NCI-H1694 treated with DMSO at 0.1 percent for 48 hours (cell line): ENCODE measurements at regions not wholly inside any gene's neighbourhood (a gene's known extent, or its start where the extent isn't known, plus 50 kb on each side); places are given as distances from the start of the nearest gene placed in this dataset.
"Not testable (repeated sequence)": the region's sequence is repeated elsewhere in the genome, so short reads cannot be mapped to it uniquely, and the experiment has no call there.

Experiments
- DNase-seq: peaks from one replicate; lab custom pipeline; 2025; lab: John Stamatoyannopoulos, UW

DNA sequence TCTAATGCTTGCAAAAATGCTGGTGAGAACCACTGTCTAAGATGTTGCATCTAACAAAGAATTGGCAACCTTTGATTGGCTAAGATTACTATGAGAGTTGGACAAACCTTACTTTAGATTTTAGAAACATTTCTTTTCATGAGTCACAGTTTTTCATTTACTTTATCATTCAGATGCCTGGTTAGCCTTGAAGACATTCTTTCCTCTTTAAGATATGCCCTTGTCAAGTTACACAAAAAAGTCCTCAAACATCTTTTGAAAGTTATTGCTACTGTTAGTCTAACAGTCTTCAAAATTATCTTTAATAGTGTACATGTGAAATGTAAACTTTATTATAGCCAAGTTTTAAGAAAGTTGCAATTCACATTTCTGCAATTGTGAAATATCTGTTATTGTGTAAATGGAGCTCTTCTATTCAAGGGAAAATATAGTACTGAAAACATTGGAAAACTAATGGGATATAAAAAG, 276.3 kb downstream of the RND3 start:
- no peak for DNase-seq

DNA sequence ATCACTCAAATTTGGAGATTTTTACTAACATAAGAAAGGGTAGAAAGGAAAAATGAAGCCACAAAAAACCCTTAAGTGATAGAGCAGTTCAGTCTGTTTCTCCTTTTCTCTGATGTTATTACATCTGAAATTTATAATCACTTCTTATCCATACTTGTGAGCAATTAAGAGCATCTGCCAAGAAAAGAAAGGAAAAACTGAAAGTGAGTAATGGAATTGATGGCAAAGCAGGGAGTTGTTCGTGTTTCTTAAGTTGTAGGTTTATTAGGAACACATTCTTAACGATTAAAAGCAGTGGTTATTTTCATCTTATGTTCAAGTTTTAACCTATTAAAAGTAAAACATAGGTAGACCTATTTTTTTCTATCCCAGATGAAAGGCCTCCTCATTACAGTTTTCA, 277.7 kb downstream of the RND3 start:
- DNase-seq = no peak

DNA sequence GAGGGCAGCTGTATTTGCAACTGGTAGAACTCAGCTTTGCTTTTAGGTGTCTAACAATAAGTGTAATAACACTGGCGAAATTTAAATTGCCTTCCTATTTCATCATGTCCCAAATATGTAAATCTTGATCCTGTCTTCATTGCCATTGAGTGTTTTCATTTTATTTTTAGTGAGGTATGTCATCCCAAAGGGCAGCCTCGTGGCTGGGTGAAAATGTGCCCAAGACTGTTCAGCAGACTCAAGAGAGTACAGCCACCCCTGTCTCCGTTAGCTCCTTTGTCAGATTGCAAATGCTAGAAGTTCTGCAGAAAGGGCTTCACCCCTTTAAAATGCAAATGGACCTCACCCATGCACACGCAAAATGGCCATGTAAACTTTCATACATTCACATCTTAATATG, 278.8 kb downstream of the RND3 start:
- DNase-seq = no peak

DNA sequence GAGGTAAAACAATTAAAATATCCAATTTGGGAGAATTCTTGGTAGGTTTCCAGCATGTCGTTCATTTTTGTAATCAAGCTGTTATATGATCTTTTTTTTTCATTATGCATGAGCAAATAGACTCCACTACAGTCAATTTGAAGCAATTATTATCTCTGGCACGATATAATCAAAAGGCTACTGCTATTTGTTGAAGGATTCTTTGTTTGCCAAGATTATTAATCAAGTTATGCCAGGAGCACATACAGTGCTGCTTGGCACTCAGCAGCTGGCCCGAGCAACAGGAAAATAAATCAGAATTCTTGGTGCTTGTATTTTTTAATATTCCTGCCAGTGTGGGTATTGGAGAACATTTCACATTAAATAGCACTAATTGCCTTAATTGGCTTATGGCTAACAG, 279.5 kb downstream of the RND3 start:
- DNase-seq = peak; percentile 68

DNA sequence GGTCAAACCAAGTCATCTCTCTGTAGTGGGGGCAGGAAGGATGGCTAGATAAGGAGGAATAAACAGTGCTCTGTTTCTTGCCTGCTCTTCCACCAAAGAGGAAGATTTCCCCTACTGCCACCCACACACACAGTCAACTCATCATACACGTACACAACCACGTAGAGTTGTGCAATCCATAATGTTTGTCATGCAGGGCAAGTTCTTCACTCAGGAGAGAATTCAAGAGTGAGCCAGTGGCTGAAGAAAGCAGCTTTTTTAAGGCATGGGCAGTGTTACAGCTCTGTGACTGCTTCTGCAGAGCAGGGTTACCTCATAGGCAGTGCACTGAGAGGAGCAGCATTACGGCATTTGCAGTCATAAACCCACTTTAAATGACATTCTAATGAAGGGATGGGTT, 283.0 kb downstream of the RND3 start:
- DNase-seq = no peak

DNA sequence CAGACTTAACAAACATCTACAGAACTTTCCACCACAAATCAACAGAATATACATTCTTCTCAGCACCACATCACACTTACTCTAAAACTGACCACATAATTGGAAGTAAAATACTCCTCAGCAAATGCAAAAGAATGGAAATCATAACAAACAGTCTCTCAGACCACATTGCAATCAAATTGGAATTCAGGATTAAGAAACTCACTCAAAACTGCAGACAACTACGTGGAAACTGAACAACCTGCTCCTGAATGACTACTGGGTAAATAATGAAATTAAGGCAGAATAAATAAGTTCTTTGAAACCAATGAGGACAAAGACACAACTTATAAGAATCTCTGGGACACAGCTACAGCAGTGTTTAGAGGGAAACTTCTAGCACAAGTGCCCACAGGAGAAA, 292.7 kb downstream of the RND3 start:
- not testable (repeated sequence) for DNase-seq

DNA sequence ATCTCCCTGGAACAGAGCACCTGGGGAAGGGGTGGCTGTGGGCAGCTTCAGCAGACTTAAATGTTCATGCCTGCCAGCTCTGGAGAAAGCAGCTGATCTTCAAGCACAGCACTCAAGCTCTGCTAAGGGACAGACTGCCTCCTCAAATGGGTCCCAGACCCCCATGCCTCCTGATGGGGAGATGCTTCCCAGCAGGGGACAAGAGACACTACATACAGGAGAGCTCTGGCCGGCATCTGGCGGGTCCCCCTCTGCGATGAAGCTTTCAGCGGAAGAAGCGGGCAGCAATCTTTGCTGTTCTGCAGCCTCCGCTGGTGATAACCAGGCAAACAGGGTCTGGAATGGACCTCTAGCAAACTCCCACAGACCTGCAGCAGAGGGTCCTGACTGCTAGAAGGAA, 294.8 kb downstream of the RND3 start:
- no peak for DNase-seq

DNA sequence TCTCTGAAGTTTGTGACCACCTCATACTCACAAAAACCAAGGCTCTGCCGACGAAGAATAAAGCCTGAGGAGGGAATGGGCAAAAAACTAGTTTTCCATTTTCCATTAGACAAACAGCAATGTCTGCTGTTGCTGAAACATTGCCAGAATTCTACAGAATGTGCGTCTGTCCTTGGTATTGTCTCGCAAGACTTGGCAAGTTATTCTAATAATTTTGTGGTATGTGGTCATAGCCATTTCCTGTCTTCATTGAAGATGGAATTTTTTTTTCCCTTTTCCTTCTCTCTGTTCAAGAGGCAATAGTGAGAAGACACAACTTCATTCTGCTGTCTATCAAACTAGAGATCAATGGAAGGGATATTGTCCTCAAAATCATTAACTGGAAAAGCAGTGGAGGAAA, 296.1 kb downstream of the RND3 start:
- DNase-seq = no peak

DNA sequence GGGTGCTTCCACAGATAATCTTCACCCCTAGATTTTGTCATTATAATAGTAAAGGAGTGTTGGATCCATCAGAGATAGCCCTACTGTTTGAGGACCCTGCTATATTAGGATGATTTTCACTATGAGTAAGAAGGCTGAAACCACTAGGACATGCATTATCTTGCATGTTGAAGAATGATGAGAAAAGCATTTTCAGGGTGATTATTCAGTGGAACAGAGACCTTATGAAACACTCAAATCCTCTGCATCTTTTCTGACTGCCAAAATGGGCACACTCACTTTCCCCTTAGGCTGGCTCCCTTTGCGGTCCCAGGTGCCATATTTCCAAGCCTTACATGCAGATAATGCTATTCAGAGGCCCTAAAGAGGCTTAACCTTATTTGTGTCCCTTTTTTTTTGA, 296.9 kb downstream of the RND3 start:
- DNase-seq = no peak

DNA sequence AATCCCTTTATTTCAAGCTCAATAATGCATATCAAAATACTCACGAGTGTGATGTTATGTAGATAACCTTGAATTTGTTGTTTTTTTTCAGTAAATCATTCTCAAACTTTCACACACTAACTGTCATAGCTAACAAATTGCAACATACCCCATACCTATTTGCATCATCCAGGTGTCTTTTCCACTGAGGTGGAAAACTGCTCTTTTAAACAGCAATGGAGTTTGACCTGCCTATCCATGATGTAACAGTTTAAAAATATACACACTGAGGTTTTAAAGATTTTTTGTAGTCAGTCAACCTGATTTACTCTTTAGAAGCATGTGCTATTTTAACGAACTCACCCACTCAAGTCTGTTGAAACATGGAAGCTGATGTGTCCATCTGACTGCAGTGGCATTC, 298.7 kb downstream of the RND3 start:
- no peak for DNase-seq

DNA sequence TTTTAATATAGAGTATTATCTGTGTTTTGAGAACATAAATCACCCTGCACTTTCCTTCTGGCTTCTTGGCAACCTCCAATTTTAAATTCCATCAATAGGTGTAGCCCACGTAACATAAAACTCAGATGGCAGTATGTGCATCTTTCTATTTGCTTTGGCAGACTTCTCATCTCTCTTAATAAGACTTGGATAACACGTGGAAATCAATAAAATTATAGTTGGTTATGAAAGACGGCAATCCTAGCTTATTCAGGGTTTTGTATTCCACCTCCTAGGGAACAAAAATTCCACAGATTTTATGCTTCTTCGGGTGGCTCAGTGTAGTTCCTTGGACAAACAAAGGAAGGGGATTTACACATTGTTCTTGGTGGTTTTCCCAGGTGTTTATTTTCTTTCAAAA, 299.3 kb downstream of the RND3 start:
- DNase-seq = no peak

DNA sequence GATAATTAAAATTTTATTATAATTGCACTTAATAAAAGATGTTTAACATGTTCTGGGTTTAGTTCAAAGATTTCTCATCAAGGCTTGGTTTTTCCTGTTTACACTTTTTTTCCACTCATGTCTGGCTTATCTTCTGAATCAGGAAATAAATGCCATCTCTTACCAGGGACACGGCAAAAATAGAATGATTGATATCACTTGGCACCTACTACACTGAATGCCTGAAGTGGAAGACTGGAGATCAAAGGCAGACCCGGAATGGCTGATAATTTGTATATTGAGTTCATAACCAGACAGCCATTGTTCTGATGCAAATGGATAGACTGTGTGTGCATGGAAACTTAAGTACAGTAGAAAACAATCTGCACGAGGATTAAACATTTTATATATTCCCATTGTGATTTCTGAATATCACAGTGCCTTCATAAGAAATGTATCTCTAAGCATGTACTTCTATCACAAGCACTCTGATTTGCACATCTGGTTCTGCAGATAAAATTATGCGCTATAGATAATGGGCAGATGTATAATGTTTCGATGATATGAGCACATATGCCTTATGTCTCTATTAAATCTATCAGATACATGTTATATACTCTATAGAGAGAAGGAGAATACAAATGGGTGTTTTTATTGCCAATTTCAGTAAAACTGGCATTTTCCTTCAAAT, 304.8 kb downstream of the RND3 start:
- no peak for DNase-seq

DNA sequence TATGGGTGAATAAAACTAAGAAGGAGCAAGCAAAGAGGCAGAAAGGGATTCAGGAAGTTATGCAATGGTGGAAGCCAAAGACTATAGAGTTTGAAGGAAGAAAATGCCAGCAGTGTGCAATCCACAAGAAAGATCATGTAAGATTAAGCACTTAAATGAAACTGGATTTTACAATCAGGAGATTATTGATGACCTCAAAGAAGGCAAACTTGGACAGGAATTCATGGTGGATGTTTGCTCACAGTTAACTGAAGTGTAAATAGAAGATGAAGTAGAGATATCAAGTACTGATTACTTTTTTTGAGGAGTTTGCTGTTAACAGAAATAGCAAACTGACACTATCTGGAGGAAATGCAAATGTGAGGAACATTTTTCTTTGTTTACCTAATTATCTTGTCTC, 308.9 kb downstream of the RND3 start:
- no peak for DNase-seq

DNA sequence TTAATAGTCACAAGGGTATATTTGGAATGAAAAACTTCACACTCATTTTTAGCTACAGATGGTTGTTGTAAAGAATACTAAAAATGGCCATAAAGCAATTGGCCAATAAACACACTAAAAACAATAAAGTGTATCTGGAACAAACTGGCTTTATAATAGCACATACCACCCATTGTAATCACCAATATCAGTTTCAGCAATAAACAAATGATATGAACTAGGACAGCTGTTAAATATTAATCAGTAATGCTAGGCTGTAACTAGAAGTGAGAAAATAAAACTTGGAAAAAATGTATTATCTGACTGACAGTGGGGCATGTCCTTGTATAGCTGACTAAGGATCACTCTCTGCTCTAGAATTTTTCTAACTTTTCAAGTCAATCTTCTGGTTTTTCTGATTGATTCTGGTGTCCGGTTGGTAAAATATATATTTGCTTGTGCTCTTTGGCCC, 312.5 kb downstream of the RND3 start:
- DNase-seq = no peak

DNA sequence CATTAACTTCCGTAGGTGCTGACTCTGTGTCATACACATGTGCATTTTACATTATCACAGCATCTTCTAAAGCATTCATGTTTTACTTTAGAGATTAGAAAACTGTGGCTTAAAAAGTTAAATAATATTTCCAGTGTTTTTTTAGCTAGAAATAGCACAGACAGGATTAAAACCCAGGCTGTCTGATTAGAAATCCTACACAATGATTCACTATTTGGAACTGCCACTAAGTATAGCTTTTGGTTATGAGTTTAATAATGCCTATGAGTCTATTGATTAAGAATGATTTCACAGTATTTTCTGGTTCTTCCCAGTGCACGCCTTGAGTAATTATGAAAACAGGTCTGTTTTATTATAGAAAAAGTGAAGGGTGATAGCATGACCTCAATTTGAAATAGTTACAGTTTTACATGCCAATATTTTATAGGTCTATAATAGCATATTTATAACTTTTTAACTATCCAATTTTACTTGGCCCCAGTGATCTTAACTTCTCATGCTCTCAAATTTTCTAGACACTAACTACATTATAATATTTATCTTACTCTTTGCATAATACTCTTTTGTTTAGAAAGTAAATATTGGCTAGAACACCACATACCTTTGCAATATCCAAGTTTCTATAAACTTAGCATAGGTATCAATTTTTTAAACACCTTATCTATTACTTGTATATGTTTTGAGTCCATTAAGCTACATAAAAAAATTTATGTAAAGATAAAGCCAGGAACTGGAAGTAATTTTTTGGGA, 313.2 kb downstream of the RND3 start:
- DNase-seq = no peak

DNA sequence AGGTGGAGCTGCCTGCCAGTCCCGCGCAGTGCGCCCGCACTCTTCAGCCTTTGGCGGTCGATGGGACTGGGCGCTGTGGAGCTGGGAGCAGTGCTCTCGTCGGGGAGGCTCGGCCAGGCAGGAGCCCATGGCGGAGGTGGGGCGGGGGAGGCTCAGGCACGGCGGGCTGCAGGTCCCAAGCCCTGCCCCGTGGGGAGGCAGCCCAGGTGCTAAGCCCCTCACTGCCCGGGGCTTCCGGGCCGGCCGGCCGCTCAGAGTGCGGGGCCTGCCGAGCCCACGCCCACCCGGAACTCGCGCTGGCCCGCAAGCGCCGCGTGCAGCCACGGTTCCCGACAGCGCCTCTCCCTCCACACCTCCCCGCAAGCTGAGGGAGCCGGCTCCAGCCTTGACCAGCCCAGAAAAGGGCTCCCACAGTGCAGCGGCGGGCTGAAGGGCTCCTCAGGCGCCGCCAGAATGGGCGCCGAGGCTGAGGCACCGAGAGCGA, 316.4 kb downstream of the RND3 start:
- DNase-seq = no peak

DNA sequence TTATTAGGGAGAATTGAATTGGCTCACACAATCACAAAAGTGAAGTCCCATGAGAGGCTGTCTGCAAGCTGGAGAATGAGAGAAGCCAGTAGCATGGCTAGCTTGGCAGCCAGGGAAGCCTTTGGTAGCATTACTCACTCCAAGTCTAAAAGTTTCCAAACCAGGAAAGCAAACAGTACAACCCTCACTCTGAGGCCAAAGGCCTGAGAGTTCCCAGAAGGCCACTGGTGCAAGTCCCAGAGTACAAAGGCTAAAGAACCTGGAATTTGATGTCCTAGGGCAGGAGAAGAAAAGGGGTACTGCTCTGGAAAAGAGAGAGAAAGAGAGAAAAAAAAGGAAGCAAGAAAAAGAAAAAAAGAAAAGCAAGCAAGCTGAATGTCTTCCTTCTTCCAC, 318.2 kb downstream of the RND3 start:
- DNase-seq = no peak

DNA sequence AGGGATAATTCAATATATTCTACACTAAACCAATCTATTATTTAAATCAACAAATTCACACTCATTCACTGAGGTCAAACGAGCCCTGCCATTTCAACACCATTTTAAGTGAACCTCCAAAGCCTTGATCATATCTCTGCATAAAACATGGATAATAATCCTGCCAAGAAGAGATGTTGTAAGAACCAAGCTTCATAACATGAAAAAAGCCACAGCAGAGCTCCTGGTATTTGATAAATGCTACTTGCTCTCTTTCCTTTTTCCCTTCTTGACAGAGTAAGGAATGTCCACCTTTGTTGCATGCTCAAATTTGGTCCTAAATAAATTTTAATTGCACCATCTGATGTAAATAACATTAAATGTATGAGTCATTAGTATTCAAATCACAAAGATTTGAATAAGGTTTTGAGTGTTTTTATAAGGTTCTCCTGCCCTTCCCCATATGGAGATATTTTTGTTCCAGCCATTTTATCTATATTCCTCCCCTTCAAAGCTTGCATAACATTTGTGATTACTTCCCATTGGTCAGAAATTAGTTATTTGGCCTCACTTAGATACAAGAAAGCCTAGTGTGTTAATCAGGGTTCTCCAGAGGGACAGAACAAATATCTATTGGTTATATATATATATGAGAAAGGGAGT, 318.8 kb downstream of the RND3 start:
- DNase-seq = no peak

DNA sequence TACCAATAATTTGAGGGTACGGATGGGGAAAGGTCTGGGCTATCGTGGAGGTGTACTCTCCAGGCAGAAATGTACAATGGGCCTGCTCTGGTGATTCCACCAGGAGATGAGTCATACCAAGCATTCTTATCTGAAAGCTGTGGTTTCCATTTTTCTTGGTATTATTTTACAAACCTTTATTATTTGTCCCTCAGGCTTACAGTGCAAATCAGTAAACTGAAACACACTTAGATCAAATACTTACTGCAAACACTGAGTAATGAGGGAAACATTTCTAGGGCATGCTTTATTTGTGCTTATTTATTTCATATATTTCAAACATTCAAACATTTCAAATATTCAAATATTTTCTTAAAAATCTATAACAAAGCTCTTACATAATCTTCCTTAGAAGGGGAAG, 319.8 kb downstream of the RND3 start:
- DNase-seq = no peak

DNA sequence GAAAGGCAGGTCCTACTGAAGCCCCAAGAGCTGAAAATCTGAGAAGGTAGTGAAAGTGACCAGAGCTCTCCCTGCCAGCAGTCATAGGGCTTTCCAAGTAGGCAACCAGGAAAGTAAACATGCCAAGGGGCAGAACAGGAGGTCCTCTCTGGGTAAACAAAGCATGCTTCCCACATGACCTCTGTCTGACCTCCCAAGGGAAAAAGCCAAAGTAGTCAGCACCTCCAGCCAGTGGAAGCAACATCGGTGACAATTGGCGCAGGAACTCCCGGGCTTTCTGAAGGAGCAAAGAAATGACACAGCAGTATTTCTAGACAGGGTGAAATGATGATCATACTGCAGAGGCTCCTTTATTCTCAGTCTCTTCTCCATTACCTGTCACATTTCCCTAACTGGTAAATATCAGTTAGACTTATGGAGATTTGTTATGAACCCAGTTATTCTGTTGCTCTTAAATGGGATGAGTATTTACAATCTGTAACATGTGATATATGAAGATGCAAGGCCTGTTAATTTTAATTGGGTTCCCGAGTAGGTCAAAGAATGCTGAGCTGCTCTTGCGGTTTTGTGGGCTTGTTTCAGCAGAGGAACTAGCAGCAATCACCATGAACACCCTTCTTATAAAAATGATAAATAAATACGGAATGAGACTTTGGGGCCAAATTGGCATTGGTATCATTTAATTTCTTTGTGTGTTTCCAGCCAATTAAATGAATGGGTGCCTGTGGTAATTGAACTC, 321.0 kb downstream of the RND3 start:
- no peak for DNase-seq

DNA sequence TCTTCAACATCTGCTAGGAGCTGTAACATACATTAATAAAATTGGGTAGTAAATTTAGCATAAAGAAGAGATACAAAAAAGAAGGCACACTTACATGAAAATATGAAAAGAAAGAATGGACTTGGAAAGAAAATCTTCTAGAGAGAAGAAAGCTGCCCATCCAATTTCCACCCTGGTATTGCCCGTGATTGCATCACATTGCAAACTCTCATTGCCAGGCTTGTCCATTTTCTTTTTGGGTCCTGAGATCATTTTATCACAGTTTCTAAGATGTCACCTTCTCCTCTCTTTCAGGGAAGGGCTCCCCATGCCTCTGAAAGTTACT, 321.5 kb downstream of the RND3 start:
- no peak for DNase-seq

DNA sequence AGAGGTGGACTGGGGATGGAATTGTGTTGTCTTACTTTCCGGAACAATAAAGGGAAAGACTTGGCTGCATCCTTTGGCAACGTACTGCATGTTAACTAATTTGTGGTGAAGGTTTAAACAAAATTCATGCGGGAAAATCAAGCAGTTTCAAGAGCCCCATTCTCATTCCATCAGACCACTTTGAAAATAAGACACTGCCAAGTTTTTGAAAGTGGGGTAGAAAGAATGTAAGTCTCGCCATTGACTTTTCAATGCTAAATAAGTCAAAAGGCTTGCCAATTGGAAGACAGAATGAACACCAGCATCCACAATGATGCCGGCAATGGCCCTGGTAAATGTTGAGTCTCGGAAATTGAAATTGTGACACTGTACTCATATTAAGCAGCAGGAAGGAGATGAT, 322.0 kb downstream of the RND3 start:
- DNase-seq = no peak
